ENCODE measurements at regions not wholly inside any gene's neighbourhood (a gene's known extent, or its start where the extent isn't known, plus 50 kb on each side); places are given as distances from the start of the nearest gene placed in this dataset.
A peak's percentile ranks its signal among the peaks of the same experiment; 100 is the strongest.
"Not testable (repeated sequence)": the region's sequence is repeated elsewhere in the genome, so short reads cannot be mapped to it uniquely, and the experiment has no call there.

GRCh38 chr2:153420394-153420793 lies 58.2 kb downstream of the RPRM start:
- no peak for DNase-seq

DNA sequence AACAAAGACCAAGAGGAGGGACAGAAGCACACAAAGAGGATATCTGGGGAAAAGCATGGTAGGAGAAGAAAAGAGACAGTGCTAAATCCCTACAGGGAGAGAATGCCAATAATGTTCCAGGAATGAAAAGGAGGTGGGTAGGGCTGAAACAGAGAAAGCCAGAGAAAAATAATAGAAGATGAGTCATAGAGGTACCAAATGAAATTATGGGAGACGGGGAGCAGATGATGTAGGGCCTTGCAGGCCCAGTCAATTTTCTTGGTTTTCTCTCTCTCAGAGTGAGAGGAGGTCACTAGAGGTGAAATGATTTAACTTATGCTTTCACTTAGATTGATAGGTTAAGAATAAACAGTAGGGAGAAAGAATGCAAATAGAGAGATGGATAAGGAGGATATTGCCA lies 61.5 kb downstream of the RPRM start:
- no peak for DNase-seq

DNA sequence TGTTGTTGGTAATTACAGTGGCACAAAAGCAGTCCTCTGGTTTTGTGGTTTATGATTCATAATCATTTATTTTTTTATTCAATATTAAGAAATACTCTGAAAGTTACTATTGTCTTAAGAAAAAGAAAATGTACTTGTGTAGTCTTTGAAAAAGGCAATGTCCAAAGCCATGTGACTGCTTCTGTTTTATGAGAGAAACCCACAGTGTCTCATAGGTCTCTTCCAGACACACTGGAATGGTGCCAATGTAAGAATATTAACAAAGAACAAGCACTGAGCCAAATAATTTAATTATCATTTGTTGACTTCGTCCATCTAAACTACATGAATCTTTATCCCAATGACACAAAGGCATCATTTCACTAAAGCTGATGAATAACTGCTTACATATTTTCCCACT lies 62.5 kb downstream of the RPRM start:
- no peak for DNase-seq

DNA sequence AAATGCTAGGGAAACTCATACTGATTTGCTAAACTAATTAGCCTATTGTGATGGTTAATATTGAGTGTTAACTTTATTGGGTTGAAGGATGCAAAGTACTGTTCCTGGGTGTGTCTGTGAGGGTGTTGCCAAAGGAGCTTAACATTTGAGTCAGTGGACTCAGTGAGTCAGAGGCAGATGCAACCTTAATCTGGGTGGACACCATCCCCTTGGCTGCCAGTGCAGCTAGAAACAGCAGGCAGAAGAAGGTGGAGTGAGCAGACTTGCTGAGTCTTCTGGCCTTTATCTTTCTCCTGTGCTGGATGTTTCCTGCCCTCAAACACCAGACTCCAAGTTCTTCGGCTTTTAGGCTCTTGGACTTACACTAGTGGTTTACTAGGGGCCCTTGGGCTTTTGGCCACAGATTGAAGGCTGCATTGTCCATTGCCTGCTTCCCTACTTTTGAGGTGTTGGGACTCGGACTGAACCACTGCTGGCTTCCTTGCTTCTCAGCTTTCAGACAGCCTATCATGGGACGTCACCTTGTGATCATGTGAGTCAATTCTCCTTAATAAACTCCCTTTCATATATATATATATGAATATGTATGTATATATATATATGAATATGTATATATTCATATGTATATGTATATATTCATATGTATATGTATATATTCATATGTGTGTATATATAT lies 69.7 kb downstream of the RPRM start:
- DNase-seq, result no peak

DNA sequence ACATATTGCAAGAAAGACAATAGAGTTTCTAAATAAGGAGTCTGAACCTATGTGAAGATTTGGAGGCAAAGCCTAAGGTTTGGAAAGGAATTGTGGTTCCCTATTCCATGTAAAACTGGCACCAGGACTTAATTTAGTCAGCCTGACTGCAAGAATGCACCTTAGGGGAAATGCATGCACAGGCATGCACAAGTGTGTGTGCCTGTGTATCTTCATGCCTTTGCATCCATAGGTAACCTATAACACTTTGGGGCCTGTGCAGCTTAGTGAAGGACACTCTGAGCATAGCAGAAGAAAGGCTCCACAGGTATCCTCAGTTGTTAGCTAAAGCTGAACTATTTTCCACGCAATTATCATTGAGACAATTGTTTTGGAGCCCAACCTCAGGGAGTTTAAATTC lies 73.4 kb downstream of the RPRM start:
- DNase-seq, result no peak

GRCh38 chr2:153404792-153405191 lies 73.8 kb downstream of the RPRM start:
- DNase-seq, result no peak

DNA sequence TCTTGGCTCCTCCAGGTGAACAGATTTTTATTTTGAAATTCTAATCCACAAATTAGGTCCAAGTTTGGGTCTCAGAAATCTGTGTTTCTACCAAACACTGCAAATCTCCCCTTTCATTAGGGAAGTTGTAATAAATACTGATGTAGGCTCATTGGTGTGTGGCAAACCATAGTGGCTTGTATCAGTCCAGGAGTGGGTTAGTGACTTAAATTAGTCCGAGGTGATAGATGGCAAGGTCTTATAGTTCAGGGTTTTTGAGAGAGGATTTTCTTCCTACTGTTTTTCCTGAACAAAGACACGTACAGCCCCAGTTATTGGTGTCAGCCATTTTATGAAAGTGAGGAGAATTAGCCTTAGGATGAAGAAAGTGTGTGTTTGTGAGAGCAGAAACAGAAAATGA lies 74.6 kb downstream of the RPRM start:
- no peak for DNase-seq

DNA sequence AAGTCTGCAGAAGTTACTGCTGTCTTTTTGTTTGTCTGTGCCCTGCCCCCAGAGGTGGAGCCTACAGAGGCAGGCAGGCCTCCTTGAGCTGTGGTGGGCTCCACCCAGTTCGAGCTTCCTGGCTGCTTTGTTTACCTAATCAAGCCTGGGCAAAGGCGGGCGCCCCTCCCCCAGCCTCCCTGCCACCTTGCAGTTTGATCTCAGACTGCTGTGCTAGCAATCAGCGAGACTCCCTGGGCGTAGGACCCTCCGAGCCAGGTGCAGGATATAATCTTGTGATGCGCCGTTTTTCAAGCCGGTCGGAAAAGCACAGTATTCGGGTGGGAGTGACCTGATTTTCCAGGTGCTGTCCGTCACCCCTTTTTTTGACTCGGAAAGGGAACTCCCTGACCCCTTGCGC lies 75.2 kb downstream of the RPRM start:
- not testable (repeated sequence) for DNase-seq

DNA sequence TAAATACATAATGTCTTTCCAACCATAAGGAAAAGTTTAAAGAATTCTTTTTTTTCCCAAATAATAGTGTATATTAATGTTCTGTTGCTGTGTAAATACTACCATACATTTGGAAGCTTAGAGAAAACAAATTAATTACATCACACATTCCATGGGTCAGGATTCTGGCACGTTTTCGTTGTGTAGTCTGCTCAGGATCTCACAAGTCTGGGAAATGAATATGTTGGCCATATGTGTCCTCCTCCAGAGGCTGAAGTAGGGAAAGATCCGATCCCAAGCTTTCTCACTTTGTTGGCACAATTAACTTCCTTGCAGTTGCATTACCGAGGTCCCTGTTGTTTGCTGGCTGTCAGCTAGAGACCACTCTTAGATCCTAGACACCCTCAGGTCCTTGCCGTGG lies 83.9 kb downstream of the RPRM start:
- peak; percentile 17 for DNase-seq

GRCh38 chr2:153394247-153394646 lies 84.3 kb downstream of the RPRM start:
- peak; percentile 13 for DNase-seq

GRCh38 chr2:153393518-153393917 lies 85.0 kb downstream of the RPRM start:
- DNase-seq, result no peak

GRCh38 chr2:153391131-153391530 lies 87.4 kb downstream of the RPRM start:
- peak; percentile 22 for DNase-seq

DNA sequence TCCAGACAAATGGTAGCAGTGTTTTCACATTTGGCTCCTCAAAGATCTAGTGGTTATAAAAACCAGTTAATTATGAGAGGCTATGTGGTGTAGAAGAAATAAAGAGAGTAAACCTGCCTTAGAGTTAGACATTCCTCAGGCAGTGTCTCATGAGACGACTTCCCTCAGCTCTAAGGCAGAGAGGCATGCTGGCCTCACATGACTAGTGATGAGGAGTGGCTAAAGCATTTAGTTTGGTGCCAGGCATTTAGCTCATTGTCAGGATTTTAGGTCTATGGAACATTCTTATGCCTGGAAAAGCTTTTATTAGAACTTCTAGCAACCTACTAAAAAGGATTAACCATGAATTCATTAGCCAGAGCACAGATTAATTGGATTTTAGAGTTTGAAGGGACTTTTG lies 90.3 kb downstream of the RPRM start:
- DNase-seq, result peak; percentile 74

DNA sequence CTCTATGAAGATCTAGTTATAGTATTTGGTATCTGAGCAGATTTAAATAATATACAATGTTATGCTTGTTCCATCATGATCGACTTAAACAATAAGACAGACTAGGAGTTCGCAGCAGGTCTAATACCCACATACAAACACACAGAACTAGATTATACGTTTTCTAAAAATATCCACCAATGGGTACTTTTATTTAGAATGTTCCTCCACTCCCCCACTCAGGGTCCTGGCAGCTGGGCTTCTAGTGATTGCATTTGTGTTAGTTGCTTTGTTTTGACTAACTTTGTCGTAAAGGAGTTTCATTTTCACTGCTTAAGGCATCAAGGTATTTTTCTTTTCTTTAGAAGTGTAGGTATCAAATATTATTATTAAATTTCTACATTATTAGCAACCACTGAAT lies 91.4 kb downstream of the RPRM start:
- no peak for DNase-seq

GRCh38 chr2:153386481-153386897 lies 92.1 kb downstream of the RPRM start:
- DNase-seq, result peak; percentile 70

- DNase-seq, result no peak
Measured at GRCh38 chr2:153373510-153374279, 104.9 kb downstream of the RPRM start.

DNA sequence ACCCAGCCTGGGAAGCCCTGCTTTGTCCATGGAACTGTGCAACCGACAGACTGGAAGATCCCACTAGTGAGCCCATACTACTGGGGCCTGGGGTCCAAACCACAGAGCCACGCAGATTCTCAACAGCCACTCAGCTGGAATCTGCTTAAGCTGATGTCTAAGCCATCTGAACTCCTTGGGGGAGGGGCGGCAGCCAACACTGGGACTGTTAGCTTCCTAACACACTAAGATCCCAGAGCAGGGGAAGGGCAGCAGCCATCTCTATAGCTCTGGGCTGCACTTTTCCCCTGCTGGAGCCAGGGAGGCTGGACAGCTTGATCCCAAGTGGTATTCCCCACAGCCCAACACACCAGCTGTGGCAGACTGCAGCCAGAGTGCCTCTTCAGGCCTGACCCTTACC lies 118.3 kb downstream of the RPRM start:
- no peak for DNase-seq

DNA sequence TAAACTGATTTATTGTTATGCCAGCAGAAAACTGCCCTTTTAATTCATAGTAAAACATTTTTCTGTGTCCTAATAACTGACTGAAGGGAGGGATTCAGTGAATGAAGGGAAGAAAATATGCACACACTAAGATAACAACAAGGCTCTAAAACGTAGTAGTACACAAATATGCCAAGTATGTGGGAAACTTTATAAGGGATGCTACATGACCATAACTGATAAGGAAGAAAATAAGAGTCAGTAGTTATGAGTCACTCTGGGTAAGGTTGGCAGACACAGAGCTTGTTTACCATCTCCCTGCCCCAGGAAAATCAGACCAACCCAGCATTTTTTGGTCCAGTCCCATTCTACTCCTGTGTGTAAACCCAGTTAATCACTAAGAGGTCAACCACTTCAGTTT lies 124.2 kb downstream of the RPRM start:
- no peak for DNase-seq

- no peak for DNase-seq
Measured at GRCh38 chr2:153349603-153350002, 129.0 kb downstream of the RPRM start.

- no peak for DNase-seq
Measured at GRCh38 chr2:153347818-153348495, 130.6 kb downstream of the RPRM start.

GRCh38 chr2:153320879-153321278 lies 157.7 kb downstream of the RPRM start:
- no peak for DNase-seq

GRCh38 chr2:153311432-153311831 lies 167.1 kb downstream of the RPRM start:
- DNase-seq, result no peak

GRCh38 chr2:153308466-153308865 lies 170.1 kb downstream of the RPRM start:
- DNase-seq, result no peak

- no peak for DNase-seq
Measured at GRCh38 chr2:153307223-153307622, 171.3 kb downstream of the RPRM start.

All from fibroblast of skin of right biceps (primary cell).